HG03520 (cell line): ENCODE measurements at regions not wholly inside any gene's neighbourhood (a gene's known extent, or its start where the extent isn't known, plus 50 kb on each side); places are given as distances from the start of the nearest gene placed in this dataset.

Experiments
- ATAC-seq: cut with Tn5 transposase; IDR thresholded peaks from one replicate; pipeline ENCODE4 v1.9.1; 2021; ENCODE audit warnings: mild to moderate bottlenecking, moderate library complexity; ENCODE audit not compliant: unreplicated experiment

DNA sequence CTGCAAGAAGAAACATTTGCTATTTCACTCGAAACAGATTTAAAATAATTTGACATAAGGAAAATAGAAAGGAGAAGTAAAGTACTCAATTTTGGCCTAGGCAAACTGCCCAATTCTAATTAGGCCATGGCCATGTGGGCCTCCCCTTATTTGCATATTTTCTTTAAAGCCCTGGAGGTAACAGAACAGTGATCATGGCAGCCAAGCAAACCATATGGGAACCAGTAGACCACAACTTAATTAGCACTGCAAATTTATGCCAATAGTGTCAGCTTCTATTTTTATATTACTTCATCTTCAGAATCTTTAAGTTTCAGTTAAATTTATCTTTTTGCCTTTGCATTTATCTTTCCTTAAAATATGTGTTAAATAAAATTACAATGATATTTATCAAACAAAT is 63.3 kb upstream of the THSD7A start:
- ATAC-seq = no peak

DNA sequence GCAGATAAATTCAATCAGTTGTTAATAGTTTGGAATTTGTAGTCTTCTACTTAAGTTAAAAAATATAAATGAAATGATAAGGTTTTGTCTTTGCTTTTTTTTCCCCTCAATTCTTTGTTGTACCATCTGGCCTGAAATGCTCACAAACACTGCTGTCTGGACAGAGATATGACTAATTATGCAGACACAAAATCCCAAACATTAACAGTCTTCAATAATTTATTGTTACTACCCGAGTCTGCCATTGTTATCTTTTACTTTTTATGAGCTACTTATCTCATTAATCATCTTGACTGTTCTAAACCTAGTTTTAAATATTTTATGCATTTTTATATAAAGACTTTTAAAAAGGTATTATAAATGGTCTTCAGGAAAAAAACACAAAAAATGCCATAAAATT is 64.7 kb upstream of the THSD7A start:
- ATAC-seq = no peak

DNA sequence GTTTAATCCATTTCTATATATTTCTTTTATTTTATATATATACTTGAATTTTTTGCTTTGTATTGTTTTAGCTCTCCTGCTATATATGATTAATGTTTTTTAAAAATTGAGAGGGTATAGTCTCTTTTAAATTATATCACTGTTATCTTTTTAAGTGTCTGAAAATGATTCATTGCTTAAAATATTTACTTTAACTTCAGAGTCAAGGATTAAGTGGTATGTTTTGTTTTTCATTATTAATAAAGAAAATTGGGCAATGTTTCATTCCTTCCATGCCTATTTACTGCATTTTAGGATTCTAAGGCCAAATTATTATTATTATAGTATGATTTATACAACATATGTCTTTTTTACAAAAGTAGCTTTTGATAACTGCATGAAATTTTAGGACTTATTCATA is 67.2 kb upstream of the THSD7A start:
- ATAC-seq = no peak

DNA sequence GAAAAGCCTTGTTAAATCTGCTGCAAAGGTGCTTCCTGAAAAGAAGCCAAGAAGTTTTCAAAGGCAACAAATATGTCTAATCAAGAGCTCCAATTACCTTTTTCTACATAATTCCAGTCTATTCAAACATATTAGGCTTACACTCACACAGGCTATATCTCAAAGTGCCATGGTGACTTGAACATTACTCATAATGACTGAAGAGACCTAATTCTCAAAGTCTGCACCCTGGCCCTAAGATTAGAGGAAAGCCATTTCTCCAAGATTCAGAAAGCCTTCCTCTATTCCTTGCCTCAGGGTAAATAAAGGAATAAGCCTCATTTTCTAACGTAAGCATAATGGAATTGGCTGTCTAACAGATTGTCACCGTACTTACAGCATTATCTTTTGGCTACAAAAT is 78.3 kb upstream of the THSD7A start:
- no peak for ATAC-seq

DNA sequence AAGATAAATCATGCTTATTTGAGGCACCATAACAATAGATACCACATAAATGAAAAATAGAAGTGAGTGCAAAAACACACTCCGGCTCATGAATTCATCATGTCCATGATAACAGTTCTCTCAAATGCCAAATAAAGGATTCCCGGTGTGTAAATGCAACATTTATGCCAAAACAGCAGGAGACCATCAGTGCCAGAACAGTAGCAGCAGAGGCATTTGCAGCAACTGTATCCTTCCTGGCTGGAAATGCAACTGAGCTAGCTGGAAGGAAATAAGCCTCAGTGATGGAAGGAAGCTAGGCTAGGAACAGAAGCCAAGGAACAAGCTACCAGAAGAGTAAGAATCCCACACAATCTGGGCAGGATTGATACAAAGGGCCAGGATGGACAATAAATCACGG is 79.9 kb upstream of the THSD7A start:
- ATAC-seq = no peak

DNA sequence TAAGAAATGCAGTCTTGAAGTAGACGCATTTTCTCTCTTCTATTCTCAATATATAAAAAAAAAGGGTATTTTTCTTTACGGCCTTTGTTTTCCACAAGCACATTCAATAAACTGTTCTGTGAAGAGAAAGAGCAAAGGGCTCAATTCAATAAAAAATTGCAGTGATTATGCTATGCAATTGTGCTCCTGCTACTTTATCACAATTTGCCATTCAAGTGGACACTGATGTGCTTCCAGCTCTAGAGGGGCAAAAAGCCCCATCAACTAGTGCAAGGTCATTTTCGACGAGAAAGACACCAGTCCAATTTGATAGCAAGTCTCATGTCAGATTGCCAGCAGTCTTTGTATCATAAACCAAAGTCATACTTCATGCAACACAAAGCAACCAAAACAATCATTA is 82.6 kb upstream of the THSD7A start:
- no peak for ATAC-seq

DNA sequence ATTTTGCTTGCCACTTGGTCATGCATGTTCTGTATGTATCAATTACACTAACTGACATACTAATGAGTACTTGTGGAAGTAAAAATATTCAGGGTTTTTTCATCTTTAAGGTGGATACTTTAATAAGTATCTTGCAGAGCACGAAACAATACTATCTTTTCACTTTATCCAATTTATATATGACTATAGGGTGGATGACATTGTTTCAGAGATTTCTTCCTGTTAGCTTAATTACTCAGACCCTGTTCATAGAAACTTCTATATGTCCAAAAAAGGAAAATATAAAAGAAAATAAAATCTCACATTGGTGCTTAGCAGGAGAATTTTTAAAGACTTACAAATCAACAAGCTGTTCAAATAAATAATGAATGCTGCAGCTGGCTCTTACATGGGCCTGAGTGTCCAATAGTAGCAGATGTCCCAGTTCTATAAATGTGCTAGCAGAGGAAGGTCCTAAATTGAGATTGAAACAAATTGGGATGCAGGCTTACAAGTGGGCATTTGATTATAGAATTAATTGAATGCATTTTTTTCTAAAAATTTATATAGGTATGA is 91.5 kb upstream of the THSD7A start:
- ATAC-seq = no peak

DNA sequence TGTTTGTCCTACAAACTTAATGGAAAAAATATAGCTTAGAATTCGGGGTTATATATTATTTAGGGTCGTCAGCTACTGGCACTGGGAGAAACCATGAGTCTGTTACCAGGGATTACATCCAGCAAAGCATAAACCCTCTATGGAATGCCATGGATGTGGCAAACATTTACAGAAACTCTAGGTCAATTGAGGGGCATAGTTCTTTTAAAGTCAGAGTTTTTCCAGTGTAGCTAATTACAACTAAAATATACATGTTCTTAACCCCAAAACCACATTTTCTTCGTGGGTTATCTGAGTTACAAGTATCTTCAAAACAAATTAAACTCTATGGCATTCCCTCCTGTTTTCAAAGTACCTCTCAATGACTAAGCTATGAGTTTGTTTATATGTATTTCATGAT is 99.3 kb upstream of the THSD7A start:
- no peak for ATAC-seq

DNA sequence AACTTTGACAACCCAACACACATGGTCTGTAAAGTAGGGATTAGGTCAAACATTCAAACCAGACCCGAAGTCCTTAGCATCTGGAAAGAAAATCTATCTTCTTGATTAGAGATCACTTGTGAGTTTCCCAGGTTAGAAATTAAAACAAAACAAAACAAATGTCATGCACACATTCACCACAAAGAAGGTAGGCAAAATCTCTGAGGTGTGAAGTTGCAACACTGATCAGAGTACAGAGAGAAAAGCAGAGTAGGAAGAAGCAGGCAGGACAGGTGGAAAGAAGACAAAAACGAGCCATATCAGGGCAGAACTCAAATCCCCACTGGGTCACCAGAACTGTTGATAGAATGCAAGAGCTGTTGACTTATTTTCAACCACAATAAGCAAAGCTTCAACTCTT is 102.8 kb upstream of the THSD7A start:
- no peak for ATAC-seq

DNA sequence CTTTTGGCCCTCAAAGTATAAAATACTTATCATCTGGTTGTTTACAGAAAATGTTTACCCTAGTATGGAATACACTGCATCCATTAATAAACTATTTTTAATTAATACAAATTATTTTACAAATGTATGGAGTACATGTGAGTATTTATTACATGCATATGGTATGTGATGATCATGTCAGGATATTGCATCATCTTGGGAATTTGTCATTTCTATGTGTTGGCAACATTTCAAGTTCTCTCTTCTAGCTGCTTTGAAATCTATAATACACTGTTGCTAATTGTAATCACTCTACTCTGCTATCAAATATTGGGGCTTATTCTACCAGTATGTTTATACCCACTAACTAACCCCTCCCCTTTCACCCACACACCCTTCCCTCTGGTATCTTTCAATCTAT is 103.9 kb upstream of the THSD7A start:
- no peak for ATAC-seq

DNA sequence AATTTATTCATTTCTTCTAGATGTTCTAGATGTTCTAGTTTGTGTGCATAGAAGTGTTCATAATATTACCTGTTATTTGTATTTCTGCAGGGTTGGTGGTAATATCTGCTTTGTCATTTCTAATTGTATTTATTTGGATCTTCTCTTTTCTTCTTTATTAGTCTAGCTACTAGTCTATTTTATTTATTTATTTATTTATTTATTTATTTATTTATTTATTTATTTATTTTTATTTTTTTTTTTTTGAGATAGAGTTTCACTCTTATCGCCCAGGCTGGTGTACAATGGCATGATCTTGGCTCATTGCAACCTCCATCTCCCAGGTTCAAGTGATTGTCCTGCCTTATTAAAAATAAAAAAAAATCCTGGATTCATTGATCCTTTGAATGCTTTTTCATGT is 114.8 kb upstream of the THSD7A start:
- ATAC-seq = no peak

DNA sequence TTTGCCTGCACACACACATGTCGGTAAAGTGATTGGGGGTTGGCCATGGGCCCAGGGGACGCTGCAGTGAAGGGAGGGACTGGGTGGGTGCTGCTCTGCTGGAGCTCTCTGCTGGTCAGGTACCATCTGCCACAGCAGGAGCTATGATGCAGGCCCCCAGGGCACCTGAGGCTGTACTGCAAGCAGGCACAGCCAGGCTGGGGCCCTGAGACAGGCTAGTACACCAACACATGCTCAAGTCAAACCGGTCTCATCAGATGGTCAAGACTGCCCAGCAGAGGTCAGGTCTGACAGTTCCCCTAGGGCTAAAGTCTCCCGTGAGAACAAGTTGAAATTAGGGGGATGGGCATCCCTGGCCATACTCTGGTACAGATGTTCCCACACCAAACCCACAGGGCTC is 118.3 kb upstream of the THSD7A start:
- no peak for ATAC-seq

DNA sequence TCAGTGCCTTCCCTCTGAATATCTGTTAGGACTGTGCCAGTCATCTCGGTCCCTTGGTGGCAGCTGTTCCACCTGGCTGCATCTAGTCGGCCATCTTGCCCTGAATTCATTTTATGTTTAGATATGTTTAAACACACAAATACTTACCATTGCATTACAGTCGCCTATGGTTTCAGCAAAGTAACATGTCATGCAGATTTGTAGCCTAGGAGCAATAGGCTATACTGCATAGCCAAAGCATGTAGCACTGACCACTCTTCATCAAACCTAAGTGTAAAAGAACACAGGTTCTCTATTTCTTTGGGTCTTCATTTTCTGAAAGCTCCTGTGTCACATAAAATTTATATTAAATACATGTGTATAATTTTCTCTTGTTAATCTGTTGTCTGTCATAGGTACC is 118.9 kb upstream of the THSD7A start:
- ATAC-seq = no peak

DNA sequence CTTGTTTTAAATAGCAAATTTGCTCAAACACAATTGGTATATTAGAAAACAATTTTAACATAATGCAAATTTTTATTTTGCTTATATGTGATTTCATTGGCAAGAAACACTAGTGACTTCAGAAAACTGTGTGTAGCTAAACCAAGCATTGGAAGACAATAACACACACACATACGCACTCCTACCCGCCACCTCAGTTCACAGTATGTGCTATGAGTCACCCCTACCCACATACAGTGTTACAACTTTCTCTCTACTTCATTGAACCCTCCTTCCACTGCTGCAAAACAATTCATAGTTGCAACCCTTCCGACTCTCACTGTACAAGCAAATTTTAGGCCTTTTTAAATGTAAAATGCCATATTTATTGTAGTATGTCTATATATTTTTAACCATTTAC is 119.9 kb upstream of the THSD7A start:
- ATAC-seq = peak; percentile 68

DNA sequence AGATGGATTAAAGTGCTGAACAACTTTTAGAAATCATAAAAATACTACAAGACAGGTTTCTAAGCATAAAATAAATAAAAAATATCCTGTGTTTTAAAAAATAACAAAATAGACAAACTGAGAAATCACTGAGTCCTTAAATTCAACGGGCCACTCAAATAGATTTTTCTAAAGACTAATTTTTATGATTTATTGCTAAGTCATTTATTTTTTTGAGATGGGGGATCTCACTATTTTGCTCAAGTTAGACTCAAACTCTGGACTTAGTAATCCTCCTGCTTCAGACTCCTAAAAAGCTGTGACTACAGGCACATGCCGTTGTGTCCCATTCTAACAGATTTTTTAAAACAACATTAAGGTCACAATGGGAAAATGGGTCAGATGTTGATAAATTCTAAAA is 121.0 kb upstream of the THSD7A start:
- ATAC-seq = no peak

DNA sequence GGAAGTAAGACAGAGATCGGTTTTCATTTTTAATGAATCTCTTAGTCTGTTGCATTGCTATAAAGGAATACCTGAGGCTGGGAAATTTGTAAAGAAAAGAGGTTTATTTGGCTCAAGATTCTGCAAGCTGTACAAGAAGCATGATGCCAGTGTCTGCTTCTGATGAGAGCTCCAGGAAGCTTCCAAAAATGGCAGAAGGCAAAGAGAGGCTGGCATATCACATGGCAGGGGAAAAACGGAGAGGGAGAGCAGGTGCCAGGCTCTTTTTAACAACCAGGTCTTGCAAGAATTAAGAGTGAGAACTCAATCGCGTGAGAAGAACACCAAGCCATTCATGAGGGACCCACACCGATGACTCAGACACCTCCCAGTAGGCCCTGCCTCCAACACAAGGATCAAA is 125.0 kb upstream of the THSD7A start:
- no peak for ATAC-seq

DNA sequence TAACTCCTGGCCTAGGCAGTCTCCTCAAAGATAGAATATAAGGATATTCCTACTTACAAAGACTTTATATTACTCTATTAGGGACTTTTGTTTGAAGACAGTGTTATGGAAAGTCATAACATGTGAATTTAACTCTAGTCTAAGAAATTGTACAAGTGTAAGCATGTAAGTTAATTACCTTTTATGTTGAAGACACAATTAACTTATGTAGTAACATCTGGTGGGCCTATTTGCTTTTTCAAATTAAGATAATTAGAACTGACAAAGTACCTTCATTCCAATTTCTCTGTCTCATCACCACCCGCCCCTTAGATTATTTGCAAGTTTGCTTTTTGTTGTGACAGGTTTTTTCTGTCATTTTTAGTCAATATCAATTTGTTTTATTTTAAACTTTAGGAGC is 126.0 kb upstream of the THSD7A start:
- no peak for ATAC-seq

DNA sequence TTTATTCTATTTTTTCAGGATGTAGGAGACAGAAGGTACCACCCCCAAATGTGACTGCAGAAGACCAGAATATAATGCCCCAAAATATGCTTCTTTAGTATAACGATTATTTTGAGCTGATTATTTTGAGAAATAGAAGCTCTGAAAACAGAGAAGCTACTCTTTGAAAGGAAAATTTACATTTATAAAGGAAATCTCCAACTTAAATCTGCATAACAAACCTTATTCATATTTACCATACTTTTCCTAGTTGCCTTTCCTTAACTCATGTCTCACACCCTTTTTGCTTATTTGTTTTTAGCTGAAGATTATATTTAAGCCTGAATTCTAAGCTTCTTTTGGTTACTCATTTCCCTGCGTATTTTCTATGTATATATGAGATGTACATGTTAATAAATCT is 127.1 kb upstream of the THSD7A start:
- no peak for ATAC-seq

DNA sequence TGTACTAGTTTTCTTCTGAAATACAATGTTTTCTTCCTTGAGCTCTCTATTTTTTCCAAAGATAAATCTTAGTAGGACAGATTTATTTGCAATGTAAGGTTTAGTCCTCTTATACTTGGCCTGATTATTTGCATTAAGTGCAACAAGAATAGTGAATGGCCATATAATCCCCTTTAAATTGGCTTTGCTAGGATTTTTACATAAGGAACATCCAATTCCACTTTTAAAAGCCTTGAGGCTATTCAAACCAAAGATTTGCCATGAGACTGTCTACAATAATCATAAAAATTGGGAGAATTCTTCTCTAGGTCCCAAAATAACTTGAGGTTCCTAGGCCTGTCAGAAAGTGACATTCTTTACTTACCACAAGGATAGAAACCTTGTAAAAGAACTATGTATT is 128.6 kb upstream of the THSD7A start:
- ATAC-seq = no peak

DNA sequence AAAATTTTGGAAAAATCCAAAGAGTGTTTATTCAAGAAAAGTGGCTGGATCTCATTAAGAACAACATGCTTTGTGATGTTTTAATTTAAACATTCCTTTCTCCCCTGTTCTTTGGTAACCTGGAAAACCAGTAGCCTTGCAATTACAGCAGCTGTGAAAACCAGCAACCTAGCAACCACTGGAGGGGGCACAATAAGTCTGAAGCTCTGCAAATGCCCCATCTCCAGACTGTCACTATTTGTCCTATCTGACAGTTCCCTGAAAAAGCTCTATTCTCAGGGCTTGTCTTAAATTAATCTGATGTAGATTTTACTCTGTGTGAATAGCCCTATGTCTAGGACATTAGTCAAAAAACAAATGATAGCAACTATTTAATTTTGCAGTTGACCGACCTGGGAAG is 137.6 kb upstream of the THSD7A start:
- no peak for ATAC-seq

DNA sequence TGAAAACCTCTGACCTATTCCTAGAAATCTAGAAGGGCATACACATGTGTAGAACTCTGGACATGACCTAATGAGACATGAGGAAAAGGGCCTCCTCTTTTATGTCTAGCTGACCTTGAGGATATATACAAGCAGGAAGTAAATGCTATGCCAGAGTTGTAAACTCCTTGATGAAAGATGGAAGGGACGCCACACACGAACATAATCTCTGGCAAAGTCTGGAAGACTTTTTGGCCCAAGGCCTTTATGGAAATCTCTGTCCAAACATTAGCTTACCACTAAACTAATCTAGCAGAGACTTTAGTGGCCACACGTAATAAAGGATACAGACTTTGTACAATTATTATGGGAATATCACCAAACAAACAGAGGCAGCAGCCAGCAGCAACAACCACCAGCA is 138.1 kb upstream of the THSD7A start:
- no peak for ATAC-seq

DNA sequence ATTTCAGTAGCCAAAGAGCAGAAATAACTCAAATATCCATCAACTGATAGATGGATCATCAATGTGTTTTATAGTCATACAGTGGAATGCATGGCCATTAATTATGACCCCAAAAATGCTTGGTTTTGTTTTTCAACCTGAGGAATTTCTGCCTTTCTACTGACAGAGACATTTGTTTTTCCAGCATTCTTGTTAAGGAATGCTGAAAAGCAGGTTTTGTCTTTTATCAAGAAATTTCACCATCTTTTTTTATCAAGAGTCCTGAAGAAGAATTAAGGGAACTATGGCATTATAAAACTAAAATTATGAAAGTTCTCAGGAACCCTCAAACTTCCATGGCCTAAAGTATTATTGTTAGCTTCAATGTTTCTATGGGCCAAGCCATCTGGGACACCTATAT is 153.4 kb upstream of the THSD7A start:
- no peak for ATAC-seq

DNA sequence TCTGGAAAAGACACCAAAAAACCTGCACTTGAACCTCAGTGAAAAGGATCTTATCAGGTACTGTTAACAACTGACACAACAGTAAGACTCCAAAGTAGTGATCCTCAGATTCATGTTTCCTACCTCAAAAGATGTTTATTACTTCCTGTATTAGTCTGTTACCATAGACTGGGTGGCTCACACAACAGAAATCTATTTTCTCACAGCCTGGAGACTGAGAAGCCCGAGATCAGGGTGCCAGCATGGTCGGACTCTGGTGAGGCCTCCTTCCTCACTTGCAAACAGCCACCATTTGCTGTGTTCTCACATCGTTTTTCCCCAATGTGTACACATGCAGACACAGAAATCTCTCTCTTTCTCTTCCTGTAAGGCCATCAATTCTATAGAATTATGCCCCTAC is 154.0 kb upstream of the THSD7A start:
- no peak for ATAC-seq

DNA sequence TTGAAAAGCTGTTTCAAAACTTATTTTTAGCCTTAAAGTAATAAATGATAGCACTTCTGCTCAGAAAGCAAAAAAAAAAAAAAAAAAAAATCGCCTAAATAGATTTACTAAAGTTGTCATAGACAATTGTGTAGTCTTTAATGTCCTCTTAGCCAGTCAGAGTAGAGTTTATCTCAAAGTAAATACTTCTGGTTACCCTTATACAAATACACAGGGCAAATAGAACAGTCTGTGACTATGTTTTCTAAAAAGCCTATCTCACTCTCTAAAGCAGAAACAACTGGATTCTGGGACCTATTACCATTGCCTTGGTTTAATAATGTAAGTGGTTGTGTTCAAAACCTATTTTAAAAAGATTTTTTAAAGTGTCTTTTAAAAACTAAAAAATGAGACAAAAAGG is 156.2 kb upstream of the THSD7A start:
- no peak for ATAC-seq
